ENCODE measurements at regions not wholly inside any gene's neighbourhood (a gene's known extent, or its start where the extent isn't known, plus 50 kb on each side); places are given as distances from the start of the nearest gene placed in this dataset.

DNA sequence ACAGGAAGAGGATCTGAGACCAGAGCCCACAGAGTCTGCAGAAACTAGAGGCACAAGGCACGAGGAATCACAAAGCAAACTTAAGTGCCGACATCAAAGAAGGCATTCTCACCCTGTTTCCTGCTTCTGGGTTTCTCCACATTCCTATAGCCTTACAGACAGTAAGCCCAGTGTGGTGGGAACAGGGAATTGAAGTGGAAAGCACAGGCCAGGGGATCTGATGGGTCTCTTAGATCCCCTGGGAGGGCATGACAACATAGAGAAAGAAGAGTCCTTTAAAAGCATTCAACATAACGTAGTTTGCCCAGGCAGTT, 75.6 kb upstream of the FRMD6 start:
- Histone ChIP-seq H3K27ac (no peak overlapping the region), H3K36me3 (no peaks in the 10 kb centered on the region), H3K9me3 (no peaks in the 10 kb centered on the region), H3K4me1 (no peaks in the 10 kb centered on the region), H3K4me3 (no peak overlapping the region), H3K27me3 (no peaks in the 10 kb centered on the region)
- ATAC-seq: no peak
- intact Hi-C loops (cut with DNase I): no loop called here
- no peak for DNase-seq
- TF ChIP-seq, protein P1, sequence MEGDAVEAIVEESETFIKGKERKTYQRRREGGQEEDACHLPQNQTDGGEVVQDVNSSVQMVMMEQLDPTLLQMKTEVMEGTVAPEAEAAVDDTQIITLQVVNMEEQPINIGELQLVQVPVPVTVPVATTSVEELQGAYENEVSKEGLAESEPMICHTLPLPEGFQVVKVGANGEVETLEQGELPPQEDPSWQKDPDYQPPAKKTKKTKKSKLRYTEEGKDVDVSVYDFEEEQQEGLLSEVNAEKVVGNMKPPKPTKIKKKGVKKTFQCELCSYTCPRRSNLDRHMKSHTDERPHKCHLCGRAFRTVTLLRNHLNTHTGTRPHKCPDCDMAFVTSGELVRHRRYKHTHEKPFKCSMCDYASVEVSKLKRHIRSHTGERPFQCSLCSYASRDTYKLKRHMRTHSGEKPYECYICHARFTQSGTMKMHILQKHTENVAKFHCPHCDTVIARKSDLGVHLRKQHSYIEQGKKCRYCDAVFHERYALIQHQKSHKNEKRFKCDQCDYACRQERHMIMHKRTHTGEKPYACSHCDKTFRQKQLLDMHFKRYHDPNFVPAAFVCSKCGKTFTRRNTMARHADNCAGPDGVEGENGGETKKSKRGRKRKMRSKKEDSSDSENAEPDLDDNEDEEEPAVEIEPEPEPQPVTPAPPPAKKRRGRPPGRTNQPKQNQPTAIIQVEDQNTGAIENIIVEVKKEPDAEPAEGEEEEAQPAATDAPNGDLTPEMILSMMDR (IDR thresholded peaks at IDR 0.05): no peak

- Histone ChIP-seq H3K4me3 (no peak overlapping the region), H3K36me3 (no peaks in the 10 kb centered on the region), H3K27ac (no peak overlapping the region), H3K4me1 (no peaks in the 10 kb centered on the region), H3K9me3 (no peaks in the 10 kb centered on the region), H3K27me3 (no peaks in the 10 kb centered on the region)
- intact Hi-C loops (cut with DNase I): no loop called here
- TF ChIP-seq, protein P1 (IDR thresholded peaks at IDR 0.05): no peak
- ATAC-seq: no peak
- DNase-seq: no peak
These were observed 74.8 kb upstream of the FRMD6 start for GRCh38 chr14:51576879-51577278.

DNA sequence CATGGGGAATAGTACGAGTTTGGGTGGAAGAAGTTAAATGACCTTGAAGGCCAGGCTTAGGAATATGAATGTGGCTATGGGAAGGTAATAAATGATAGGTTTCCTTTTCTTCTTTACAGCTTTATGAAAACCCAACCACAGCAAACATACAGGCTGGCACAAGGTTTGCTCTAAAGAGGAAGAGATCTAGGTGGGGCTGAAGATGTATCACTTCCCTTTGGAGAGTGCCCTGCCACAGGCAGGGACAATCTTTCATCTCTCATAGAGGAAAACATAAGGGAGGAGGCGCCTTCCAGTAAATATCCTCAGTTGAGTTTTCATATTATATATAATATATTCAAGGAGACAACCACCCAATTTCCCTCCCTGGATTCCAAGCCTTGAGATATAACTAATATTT, 72.9 kb upstream of the FRMD6 start:
- no peaks in the 10 kb centered on the region for H3K4me1 ChIP-seq
- intact Hi-C loops (cut with DNase I): no loop called here
- H3K27ac ChIP-seq: no peak overlapping the region
- no peaks in the 10 kb centered on the region for H3K9me3 ChIP-seq
- DNase-seq (no peak), ATAC-seq (no peak)
- TF ChIP-seq, protein P1 (IDR thresholded peaks at IDR 0.05): no peak
- H3K36me3 ChIP-seq: no peaks in the 10 kb centered on the region
- no peak overlapping the region for H3K4me3 ChIP-seq
- no peaks in the 10 kb centered on the region for H3K27me3 ChIP-seq

DNA sequence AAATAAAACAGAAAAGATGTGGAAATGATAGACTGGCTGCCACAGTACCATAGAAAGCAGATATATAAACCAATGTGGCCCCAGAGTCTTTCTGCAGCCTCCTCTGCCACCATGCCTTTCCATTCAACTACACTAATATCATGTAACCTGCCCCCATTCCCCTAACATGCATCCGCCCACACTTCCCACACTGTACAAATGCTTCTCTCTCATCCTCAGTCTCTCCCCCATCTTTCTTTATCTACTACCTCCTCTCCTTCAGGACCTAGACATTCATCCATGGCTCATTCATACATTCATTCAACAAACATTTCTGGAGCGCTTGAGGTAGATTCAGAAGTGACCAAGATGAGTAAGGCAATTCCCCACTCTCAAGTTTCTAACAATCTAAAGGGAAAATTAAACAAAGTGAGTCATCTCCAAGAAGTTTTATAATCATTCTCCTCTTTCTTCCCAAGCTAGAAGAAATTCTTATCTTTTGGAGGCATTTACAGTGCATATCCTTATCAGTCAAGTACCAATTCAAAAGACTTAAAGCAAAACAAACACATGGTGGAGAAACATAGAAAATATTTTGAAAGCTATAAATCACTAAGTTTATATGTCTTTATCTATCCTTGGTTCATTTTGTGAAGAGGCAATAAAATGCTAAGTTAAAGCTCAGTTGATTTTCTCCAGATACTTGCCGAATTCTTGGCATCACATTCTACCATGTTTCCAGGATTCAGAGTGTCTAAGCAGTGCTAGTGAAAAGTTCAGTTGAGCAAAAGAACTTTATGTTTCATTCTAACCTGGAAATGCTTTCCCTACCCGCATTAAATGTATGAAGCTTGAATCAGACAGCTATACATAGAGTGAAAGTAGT, 70.5 kb upstream of the FRMD6 start:
- no peaks in the 10 kb centered on the region for H3K4me1 ChIP-seq
- H3K4me3 ChIP-seq: no peak overlapping the region
- intact Hi-C loops (cut with DNase I): no loop called here
- no peaks in the 10 kb centered on the region for H3K36me3 ChIP-seq
- no peaks in the 10 kb centered on the region for H3K27me3 ChIP-seq
- TF ChIP-seq, protein P1 (IDR thresholded peaks at IDR 0.05): no peak
- H3K9me3 ChIP-seq: no peaks in the 10 kb centered on the region
- no peak overlapping the region for H3K27ac ChIP-seq
- no peak for ATAC-seq
- no peak for DNase-seq

DNA sequence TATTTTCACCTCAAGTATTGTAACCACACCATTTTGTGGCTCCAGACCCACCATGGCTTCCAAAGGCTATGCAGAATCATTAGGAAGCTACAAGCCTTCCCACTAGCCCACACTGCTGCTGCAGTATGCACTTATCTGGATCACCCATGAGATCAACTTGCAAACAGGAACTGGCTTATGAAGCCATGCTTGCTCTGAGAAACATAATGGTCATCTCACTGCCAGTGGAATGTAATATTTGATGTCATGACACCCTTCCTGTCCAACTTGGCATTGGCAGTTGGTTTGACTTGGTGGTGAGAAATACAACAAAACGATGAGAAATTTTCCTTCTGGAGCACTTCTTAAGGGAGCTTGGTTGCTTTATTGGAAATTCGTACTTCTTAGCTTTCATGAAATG, 69.3 kb upstream of the FRMD6 start:
- intact Hi-C loops (cut with DNase I): no loop called here
- no peak overlapping the region for H3K27ac ChIP-seq
- H3K4me1 ChIP-seq: no peaks in the 10 kb centered on the region
- DNase-seq (no peak), ATAC-seq (no peak)
- H3K4me3 ChIP-seq: no peak overlapping the region
- no peaks in the 10 kb centered on the region for H3K9me3 ChIP-seq
- H3K27me3 ChIP-seq: no peaks in the 10 kb centered on the region
- TF ChIP-seq, protein P1 (IDR thresholded peaks at IDR 0.05): no peak
- H3K36me3 ChIP-seq: no peaks in the 10 kb centered on the region

- intact Hi-C loops (cut with DNase I): no loop called here
- no peaks in the 10 kb centered on the region for H3K4me1 ChIP-seq
- DNase-seq: no peak
These were observed 66.7 kb upstream of the FRMD6 start for GRCh38 chr14:51585055-51585454.

More at GRCh38 chr14:51585055-51585454, 66.7 kb upstream of the FRMD6 start:
- H3K9me3 ChIP-seq: no peaks in the 10 kb centered on the region
- ATAC-seq: no peak
- H3K27me3 ChIP-seq: no peaks in the 10 kb centered on the region
- TF ChIP-seq, protein P1 (IDR thresholded peaks at IDR 0.05): no peak
- no peaks in the 10 kb centered on the region for H3K36me3 ChIP-seq
- no peak overlapping the region for H3K4me3 ChIP-seq
- H3K27ac ChIP-seq: no peak overlapping the region
